NCI-H226 (cell line): ENCODE measurements at regions not wholly inside any gene's neighbourhood (a gene's known extent, or its start where the extent isn't known, plus 50 kb on each side); places are given as distances from the start of the nearest gene placed in this dataset.
"Not testable (repeated sequence)": the region's sequence is repeated elsewhere in the genome, so short reads cannot be mapped to it uniquely, and the experiment has no call there.

Experiments used
- DNase-seq: peaks from one replicate; pipeline ENCODE4 v3.0.0-alpha.2; 2015

DNA sequence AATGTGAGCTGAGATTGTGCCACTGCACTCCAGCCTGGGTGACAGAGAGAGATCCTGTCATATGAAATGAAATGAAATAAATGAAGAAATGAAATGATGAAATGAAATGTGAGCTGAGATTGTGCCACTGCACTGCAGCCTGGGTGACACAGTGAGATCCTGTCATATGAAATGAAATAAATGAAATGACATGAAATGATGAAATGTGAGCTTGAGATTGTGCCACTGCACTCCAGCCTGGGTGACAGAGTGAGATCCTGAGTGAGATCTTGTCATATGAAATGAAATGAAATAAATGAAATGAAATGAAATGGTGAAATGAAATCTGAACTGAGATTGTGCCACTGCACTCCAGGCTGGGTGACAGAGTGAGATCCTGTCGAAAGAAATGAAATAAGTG is 58.2 kb upstream of the FAN1 start:
- not testable (repeated sequence) for DNase-seq
